ENCODE measurements at regions not wholly inside any gene's neighbourhood (a gene's known extent, or its start where the extent isn't known, plus 50 kb on each side); places are given as distances from the start of the nearest gene placed in this dataset.

- no peak for DNase-seq
- no peak for TF ChIP-seq CTCF (IDR thresholded peaks at IDR 0.05)
- intact Hi-C loops (cut with DNase I) = no loop called here
- Histone ChIP-seq H3K4me3 (no peak overlapping the region), H3K27ac (no peak overlapping the region), H3K36me3 (no peaks in the 10 kb centered on the region), H3K9me3 (no peaks in the 10 kb centered on the region), H3K27me3 (no peaks in the 10 kb centered on the region), H3K4me1 (peaks cover 0 to 29% (median 0%) of the 10 kb centered on the region in 9 donors)
- ATAC-seq = no peak
- 28 to 32% methylated on average over 1 of the region's 1 CpG for WGBS, 2 donors
These were observed 69.7 kb downstream of the GLYATL1 start for GRCh38 chr11:59008947-59009346.

GRCh38 chr11:59009661-59010060, 70.4 kb downstream of the GLYATL1 start:
- ATAC-seq (peak in 4 of 8 donors; percentile 33 to 52 (median 45)), DNase-seq (no peak)
- Histone ChIP-seq H3K4me1 (peaks cover 0 to 29% (median 0%) of the 10 kb centered on the region in 9 donors), H3K36me3 (no peaks in the 10 kb centered on the region), H3K27me3 (no peaks in the 10 kb centered on the region), H3K9me3 (no peaks in the 10 kb centered on the region), H3K4me3 (no peak overlapping the region), H3K27ac (no peak overlapping the region)
- WGBS, 2 donors = 24 to 28% methylated on average over 2 of the region's 2 CpGs
- no peak for TF ChIP-seq CTCF (IDR thresholded peaks at IDR 0.05)
- intact Hi-C loops (cut with DNase I) = no loop called here

- Histone ChIP-seq H3K4me1 (peaks cover 0 to 29% (median 0%) of the 10 kb centered on the region in 9 donors), H3K4me3 (no peak overlapping the region), H3K9me3 (no peaks in the 10 kb centered on the region), H3K27ac (no peak overlapping the region), H3K36me3 (no peaks in the 10 kb centered on the region), H3K27me3 (no peaks in the 10 kb centered on the region)
- intact Hi-C loops (cut with DNase I) = no loop called here
- ATAC-seq = no peak
- 88 to 90% methylated on average over 3 of the region's 3 CpGs for WGBS, 2 donors
- TF ChIP-seq CTCF (IDR thresholded peaks at IDR 0.05) = no peak
- DNase-seq = no peak
These were observed 71.4 kb downstream of the GLYATL1 start for GRCh38 chr11:59010708-59011107.

- ATAC-seq = no peak
- TF ChIP-seq CTCF (IDR thresholded peaks at IDR 0.05) = no peak
- Histone ChIP-seq H3K36me3 (no peaks in the 10 kb centered on the region), H3K9me3 (no peaks in the 10 kb centered on the region), H3K27ac (no peak overlapping the region), H3K27me3 (no peaks in the 10 kb centered on the region), H3K4me3 (no peak overlapping the region), H3K4me1 (peaks cover 0 to 29% (median 0%) of the 10 kb centered on the region in 9 donors)
- whole genome bisulfite sequencing, 2 donors = 33 to 36% methylated on average over 3 of the region's 3 CpGs
- no peak for DNase-seq
- intact Hi-C loops (cut with DNase I) = no loop called here
These were observed 72.5 kb downstream of the GLYATL1 start for GRCh38 chr11:59011655-59012397.
